DOHH2 (cell line): ENCODE measurements at regions not wholly inside any gene's neighbourhood (a gene's known extent, or its start where the extent isn't known, plus 50 kb on each side); places are given as distances from the start of the nearest gene placed in this dataset.
"Not testable (repeated sequence)": the region's sequence is repeated elsewhere in the genome, so short reads cannot be mapped to it uniquely, and the experiment has no call there.

Experiments
- EZH2phosphoT487 ChIP-seq: fragments of 200-600 bp; sonication (generic); IDR thresholded peaks from 2 replicates; pipeline ENCODE4 v1.6.1; 2017; ENCODE audit warnings: borderline replicate concordance, mild to moderate bottlenecking, antibody characterized with exemption, low read length, moderate library complexity, mixed read lengths
- TF ChIP-seq, protein P1 (sequence below): fragments of 200-600 bp; sonication (generic); IDR thresholded peaks from one replicate; pipeline ENCODE4 v1.5.1; 2014; ENCODE audit warnings: antibody characterized with exemption, mild to moderate bottlenecking, low read depth, low read length; ENCODE audit not compliant: poor library complexity, severe bottlenecking

GRCh38 chrY:18855184-18855583 lies 81.6 kb upstream of the HSFY2 start:
- TF ChIP-seq, protein P1, sequence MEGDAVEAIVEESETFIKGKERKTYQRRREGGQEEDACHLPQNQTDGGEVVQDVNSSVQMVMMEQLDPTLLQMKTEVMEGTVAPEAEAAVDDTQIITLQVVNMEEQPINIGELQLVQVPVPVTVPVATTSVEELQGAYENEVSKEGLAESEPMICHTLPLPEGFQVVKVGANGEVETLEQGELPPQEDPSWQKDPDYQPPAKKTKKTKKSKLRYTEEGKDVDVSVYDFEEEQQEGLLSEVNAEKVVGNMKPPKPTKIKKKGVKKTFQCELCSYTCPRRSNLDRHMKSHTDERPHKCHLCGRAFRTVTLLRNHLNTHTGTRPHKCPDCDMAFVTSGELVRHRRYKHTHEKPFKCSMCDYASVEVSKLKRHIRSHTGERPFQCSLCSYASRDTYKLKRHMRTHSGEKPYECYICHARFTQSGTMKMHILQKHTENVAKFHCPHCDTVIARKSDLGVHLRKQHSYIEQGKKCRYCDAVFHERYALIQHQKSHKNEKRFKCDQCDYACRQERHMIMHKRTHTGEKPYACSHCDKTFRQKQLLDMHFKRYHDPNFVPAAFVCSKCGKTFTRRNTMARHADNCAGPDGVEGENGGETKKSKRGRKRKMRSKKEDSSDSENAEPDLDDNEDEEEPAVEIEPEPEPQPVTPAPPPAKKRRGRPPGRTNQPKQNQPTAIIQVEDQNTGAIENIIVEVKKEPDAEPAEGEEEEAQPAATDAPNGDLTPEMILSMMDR: not testable (repeated sequence)
- not testable (repeated sequence) for TF ChIP-seq EZH2phosphoT487
